Central memory CD8-positive, alpha-beta T cell (primary cell): ENCODE measurements at regions not wholly inside any gene's neighbourhood (a gene's known extent, or its start where the extent isn't known, plus 50 kb on each side); places are given as distances from the start of the nearest gene placed in this dataset.

Source experiments
- ATAC-seq: fragments of 150-1000 bp; cut with Tn5 transposase; replicated peaks from 2 replicates; pipeline ENCODE4 v1.10.0; 2022; ENCODE audit warnings: mild to moderate bottlenecking, moderate FRiP score, moderate number of reproducible peaks; ENCODE audit not compliant: poor library complexity, severe bottlenecking; ENCODE audit errors: extremely low read depth
- DNase-seq, 2 donors: peaks; one replicate each; pipeline ENCODE4 v3.0.0; 2021; ENCODE audit warnings: low spot score in 2 of 2
- H3K27ac Mint-ChIP-seq: one replicate; pipeline ENCODE4 v1.8.0; 2022; ENCODE audit warnings: low read depth, mild to moderate bottlenecking, moderate library complexity, mixed read lengths
- H3K27me3 Mint-ChIP-seq: one replicate; pipeline ENCODE4 v1.8.0; 2022; ENCODE audit warnings: mixed read lengths
- H3K36me3 Mint-ChIP-seq: one replicate; pipeline ENCODE4 v1.8.0; 2022; ENCODE audit warnings: mild to moderate bottlenecking, moderate library complexity, mixed read lengths; ENCODE audit not compliant: insufficient read depth
- H3K4me1 Mint-ChIP-seq: one replicate; pipeline ENCODE4 v1.8.0; 2022; ENCODE audit warnings: mixed read lengths
- H3K4me3 Mint-ChIP-seq: one replicate; pipeline ENCODE4 v1.8.0; 2022; ENCODE audit warnings: mild to moderate bottlenecking, moderate library complexity, mixed read lengths
- H3K9me3 Mint-ChIP-seq: one replicate; pipeline ENCODE4 v1.8.0; 2022; ENCODE audit warnings: mixed read lengths

DNA sequence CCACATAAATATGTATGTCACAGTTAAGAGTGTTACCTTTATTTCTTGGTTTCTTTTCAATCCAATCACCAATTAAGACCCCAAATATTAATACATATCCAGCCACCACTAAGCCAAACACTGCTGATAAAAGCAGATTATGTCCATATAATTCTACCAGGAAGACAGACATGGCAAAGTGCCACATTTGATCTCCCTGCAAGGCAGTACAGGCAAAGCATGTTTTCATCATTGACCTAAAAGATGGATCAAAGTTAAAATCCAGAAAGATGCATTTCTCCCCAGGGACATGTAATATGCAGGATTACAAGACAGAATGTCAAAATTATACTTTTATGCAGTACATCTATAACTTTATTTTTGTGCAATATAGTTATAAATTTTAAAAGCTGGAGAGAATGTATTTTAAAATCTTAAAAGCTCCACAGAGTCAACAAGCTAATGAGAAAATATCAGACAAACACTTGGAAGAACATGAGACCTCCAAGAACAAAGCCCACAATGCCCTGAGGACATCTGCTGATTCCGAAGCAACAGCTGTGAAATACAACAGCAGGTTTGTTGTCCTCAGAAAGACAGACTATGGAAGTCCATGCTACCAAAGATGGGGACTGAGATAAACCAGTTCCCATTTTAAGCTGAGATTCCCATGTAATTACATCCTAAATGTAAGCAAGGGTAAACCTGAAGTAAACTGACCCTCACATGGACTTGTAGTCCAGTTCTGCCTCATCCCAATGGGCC is 54.5 kb upstream of the TOMM7 start:
- Mint-ChIP-seq H3K27me3 (no peaks in the 10 kb centered on the region), H3K4me1 (no peaks in the 10 kb centered on the region), H3K36me3 (no peaks in the 10 kb centered on the region), H3K4me3 (no peak overlapping the region), H3K9me3 (no peaks in the 10 kb centered on the region), H3K27ac (no peak overlapping the region)
- no peak for ATAC-seq
- no peak for DNase-seq

DNA sequence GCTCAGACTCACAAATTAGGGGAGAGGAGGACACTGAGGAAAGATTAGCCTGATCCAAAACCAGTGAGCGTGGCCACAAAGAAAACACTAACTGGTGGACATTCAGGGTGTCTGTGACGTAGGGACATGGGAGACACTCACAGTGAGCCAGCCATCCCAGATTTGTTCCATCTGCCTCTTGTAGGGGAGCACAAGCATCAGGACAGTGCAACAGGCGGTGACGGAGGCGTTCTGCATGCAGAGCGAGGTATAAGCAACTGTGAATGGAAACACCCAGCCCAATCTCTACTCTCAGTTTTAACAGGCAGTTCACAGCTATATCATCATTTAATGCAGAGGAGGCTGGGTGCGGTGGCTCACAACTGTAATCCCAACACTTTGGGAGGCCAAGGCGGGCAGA is 52.8 kb upstream of the TOMM7 start:
- Mint-ChIP-seq H3K4me3 (no peak overlapping the region), H3K36me3 (no peaks in the 10 kb centered on the region), H3K4me1 (no peaks in the 10 kb centered on the region), H3K9me3 (no peaks in the 10 kb centered on the region), H3K27ac (no peak overlapping the region), H3K27me3 (no peaks in the 10 kb centered on the region)
- no peak for ATAC-seq
- no peak for DNase-seq

DNA sequence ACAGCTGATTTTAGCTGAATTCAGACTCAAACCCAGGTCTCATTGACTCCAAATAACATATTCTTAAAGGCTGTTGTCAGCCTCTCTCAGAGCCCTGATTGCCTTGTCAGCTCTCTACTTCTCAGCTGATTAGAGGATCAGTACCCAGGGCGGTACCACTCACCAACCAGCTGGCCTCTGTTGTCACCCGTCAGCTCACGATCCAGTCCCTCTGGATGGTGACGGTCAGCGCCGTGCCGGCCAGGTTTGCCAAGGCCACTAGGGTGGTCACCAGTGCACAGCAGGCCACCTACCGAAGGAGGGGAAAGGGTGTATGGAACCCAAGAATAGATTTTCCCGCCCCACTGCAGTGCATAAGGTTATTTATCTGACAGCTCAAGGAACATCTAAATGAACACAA is 52.3 kb upstream of the TOMM7 start:
- no peak overlapping the region for H3K4me3 Mint-ChIP-seq

More for the DNA sequence above, 52.3 kb upstream of the TOMM7 start:
- H3K27ac Mint-ChIP-seq = no peak overlapping the region
- no peak for ATAC-seq
- H3K27me3 Mint-ChIP-seq = no peaks in the 10 kb centered on the region
- H3K36me3 Mint-ChIP-seq = no peaks in the 10 kb centered on the region
- no peak for DNase-seq
- H3K9me3 Mint-ChIP-seq = no peaks in the 10 kb centered on the region
- H3K4me1 Mint-ChIP-seq = no peaks in the 10 kb centered on the region
